ENCODE measurements at regions not wholly inside any gene's neighbourhood (a gene's known extent, or its start where the extent isn't known, plus 50 kb on each side); places are given as distances from the start of the nearest gene placed in this dataset.

DNA sequence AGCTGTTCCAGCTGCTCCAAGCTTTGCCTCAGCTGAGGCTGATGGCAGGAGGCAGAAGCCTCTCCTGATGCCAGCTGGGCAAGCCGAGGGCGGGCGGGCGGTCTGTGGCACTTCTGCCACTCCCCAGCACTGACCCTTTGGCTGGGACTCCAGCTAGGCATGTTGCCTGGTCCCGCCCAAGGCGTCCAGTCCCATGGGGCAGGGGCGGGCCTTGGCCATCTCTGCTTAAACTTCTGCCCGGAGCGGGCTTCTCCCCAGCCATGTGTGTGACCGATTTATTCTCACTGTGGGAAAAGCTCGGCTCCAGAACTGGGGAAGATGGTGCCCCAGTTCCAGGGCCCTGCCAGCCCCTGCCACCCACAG is 349.1 kb downstream of the SEC14L1 start:
- in situ Hi-C loops (cut with MboI) (loop anchor here (5.0 kb wide), 1 partner anchor 63 kb away; no protein-coding TSS in a partner anchor), intact Hi-C loops (cut with micrococcal nuclease) (no loop called here)
- TF ChIP-seq STAG1 (CRISPR knock-in tag; IDR thresholded peaks at IDR 0.05; ENCODE audit: borderline replicate concordance) (no peak), RBM22 (IDR thresholded peaks at IDR 0.05; ENCODE audit: low read depth, low read length, poor library complexity, severe bottlenecking) (peak; percentile 35)
- peaks cover 79% of the 10 kb centered on the region; the same call in 2 of the 3 replicates for H3K36me3 ChIP-seq (ENCODE audit: control insufficient read depth, insufficient read depth, low read length)
- no TSS peak for BruUV-seq (replicated peaks)
- no peak for DNase-seq (ENCODE audit: extremely low read depth in 1 of 4, low spot score in 3 of 4)
- H3K27ac ChIP-seq (ENCODE audit: extremely low read depth, low read depth, low read length) = no peak overlapping the region
- peaks cover 5% of the 10 kb centered on the region; the same call in 1 of the 3 replicates for H3K79me2 ChIP-seq (ENCODE audit: control insufficient read depth, insufficient read depth, low read length)
- H3K4me2 ChIP-seq (ENCODE audit: insufficient read depth, low read length) = no peak overlapping the region
- no peak for FAIRE-seq
- no peak for ATAC-seq
- POLR2A ChIA-PET = no interaction called here
- WGBS (ENCODE audit: insufficient coverage, low coverage, missing lambda C conversion rate) = 100% methylated on average over 6 of the region's 11 CpGs
- peaks cover 6% of the 10 kb centered on the region; the same call in 1 of the 2 replicates for H4K20me1 ChIP-seq (replicated peaks; ENCODE audit: control insufficient read depth, insufficient read depth, low read length)
- no peaks in the 10 kb centered on the region for H3K9me3 ChIP-seq (replicated peaks; ENCODE audit: control insufficient read depth, insufficient read depth, low read depth, low read length)
- no peaks in the 10 kb centered on the region for H3K27me3 ChIP-seq (ENCODE audit: control insufficient read depth in 2 of 2, insufficient read depth in 2 of 2, low read length in 2 of 2)
- CTCF ChIA-PET (ENCODE audit: low intra/inter-chr PET ratio) = no interaction called here
- no peak overlapping the region for H2AFZ ChIP-seq (ENCODE audit: low read depth, low read length)
- H3K9me1 ChIP-seq (ENCODE audit: control insufficient read depth, insufficient read depth, low read length) = no peaks in the 10 kb centered on the region
- no peak overlapping the region for H3K4me3 ChIP-seq
- no peak overlapping the region for H3K9ac ChIP-seq (ENCODE audit: insufficient read depth in 1 of 2, low read depth in 2 of 2, low read length in 2 of 2)
- peaks cover 0 to 9% of the 10 kb centered on the region in 2 experiments; a peak in 2 of 5 replicates for H3K4me1 ChIP-seq (replicated peaks in 1 of 2; ENCODE audit: control insufficient read depth in 2 of 2, insufficient read depth in 2 of 2, low read length in 2 of 2)

DNA sequence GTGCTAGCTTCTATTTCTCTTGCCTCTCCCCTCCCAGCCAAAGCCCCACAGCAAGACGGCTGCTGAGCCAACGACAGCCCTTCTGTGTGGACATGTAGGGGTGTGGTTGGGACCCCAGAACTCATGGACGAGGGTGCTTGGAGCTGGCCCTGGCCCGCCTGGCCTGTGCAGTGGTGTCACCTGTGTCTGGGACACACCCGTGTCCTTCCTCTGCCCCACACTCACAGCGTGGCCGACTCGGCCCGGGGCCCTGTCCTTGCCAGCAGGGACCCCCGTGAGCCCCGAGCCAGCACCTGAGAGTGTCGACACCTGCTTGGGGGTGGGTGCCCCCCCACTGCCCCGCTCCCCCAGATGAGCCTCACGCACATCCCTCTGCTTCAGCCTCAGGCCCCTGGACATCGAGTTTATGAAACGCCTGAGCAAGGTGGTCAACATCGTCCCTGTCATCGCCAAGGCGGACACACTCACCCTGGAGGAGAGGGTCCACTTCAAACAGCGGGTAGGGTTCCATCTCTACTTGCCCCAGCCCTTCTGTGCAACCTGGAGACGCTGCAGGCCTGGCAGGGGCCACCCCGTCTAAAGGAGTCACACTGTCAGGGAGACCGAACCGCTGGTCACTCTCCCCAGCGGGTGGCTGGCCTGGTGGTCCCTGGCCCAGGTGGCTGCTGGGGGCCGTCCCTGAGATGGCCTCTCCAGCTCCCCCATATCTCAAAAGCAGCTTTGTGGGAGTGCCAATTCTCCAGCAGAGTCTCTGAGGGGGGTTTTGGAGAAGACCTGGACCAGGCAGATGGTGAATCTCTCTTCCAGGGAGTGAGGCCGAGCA is 349.8 kb downstream of the SEC14L1 start:
- Histone ChIP-seq H3K4me3 (no peak overlapping the region), H3K9me3 (replicated peaks; ENCODE audit: control insufficient read depth, insufficient read depth, low read depth, low read length) (no peaks in the 10 kb centered on the region), H3K9me1 (ENCODE audit: control insufficient read depth, insufficient read depth, low read length) (no peaks in the 10 kb centered on the region), H2AFZ (ENCODE audit: low read depth, low read length) (no peak overlapping the region), H3K36me3 (ENCODE audit: control insufficient read depth, insufficient read depth, low read length) (peaks cover 84% of the 10 kb centered on the region; the same call in 2 of the 3 replicates), H3K4me1 (replicated peaks in 1 of 2; ENCODE audit: control insufficient read depth in 2 of 2, insufficient read depth in 2 of 2, low read length in 2 of 2) (peaks cover 0 to 11% of the 10 kb centered on the region in 2 experiments; a peak in 2 of 5 replicates), H3K27me3 (ENCODE audit: control insufficient read depth in 2 of 2, insufficient read depth in 2 of 2, low read length in 2 of 2) (no peaks in the 10 kb centered on the region), H3K4me2 (ENCODE audit: insufficient read depth, low read length) (no peak overlapping the region), H4K20me1 (replicated peaks; ENCODE audit: control insufficient read depth, insufficient read depth, low read length) (peaks cover 6% of the 10 kb centered on the region; the same call in 1 of the 2 replicates), H3K79me2 (ENCODE audit: control insufficient read depth, insufficient read depth, low read length) (no peaks in the 10 kb centered on the region), H3K9ac (ENCODE audit: insufficient read depth in 1 of 2, low read depth in 2 of 2, low read length in 2 of 2) (no peak overlapping the region), H3K27ac (ENCODE audit: extremely low read depth, low read depth, low read length) (no peak overlapping the region)
- intact Hi-C loops (cut with micrococcal nuclease) = no loop called here
- 96% methylated on average over 19 of the region's 27 CpGs for WGBS (ENCODE audit: insufficient coverage, low coverage, missing lambda C conversion rate)
- ChIA-PET CTCF (ENCODE audit: low intra/inter-chr PET ratio) (interaction anchor here (0.6 kb wide), 1 partner anchor 60 kb away, joined by 3 read pairs; no protein-coding TSS in a partner anchor), POLR2A (no interaction called here)
- TF ChIP-seq, protein P1, sequence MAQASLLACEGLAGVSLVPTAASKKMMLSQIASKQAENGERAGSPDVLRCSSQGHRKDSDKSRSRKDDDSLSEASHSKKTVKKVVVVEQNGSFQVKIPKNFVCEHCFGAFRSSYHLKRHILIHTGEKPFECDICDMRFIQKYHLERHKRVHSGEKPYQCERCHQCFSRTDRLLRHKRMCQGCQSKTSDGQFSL (CRISPR knock-in tag; IDR thresholded peaks at IDR 0.05) = peak; percentile 47; the same call in 1 of the 2 replicates
- TF ChIP-seq, protein P1 (tag; IDR thresholded peaks at IDR 0.05) = no peak
- TF ChIP-seq SNRNP70 (optimal IDR thresholded peaks at IDR 0.05; ENCODE audit: low read depth, low read length) = no peak
- in situ Hi-C loops (cut with MboI) = loop anchor here (5.0 kb wide), 1 partner anchor 63 kb away; no protein-coding TSS in a partner anchor
- FAIRE-seq = no peak
- no TSS peak for BruUV-seq (replicated peaks)
- DNase-seq (ENCODE audit: extremely low read depth in 1 of 4, low spot score in 3 of 4) = no peak
- ATAC-seq = no peak
